ENCODE measurements at regions not wholly inside any gene's neighbourhood (a gene's known extent, or its start where the extent isn't known, plus 50 kb on each side); places are given as distances from the start of the nearest gene placed in this dataset.
A peak's percentile ranks its signal among the peaks of the same experiment; 100 is the strongest.

- no peak overlapping the region for H3K27ac ChIP-seq
- no peaks in the 10 kb centered on the region for H3K4me1 ChIP-seq
- H3K36me3 ChIP-seq = no peaks in the 10 kb centered on the region
- intact Hi-C loops (cut with DNase I) = no loop called here
- H3K9me3 ChIP-seq = no peaks in the 10 kb centered on the region
- no peaks in the 10 kb centered on the region for H3K27me3 ChIP-seq
- no peak overlapping the region for H3K4me3 ChIP-seq
- no peak for TF ChIP-seq POLR2A (IDR thresholded peaks at IDR 0.05)
- TF ChIP-seq, protein P1, sequence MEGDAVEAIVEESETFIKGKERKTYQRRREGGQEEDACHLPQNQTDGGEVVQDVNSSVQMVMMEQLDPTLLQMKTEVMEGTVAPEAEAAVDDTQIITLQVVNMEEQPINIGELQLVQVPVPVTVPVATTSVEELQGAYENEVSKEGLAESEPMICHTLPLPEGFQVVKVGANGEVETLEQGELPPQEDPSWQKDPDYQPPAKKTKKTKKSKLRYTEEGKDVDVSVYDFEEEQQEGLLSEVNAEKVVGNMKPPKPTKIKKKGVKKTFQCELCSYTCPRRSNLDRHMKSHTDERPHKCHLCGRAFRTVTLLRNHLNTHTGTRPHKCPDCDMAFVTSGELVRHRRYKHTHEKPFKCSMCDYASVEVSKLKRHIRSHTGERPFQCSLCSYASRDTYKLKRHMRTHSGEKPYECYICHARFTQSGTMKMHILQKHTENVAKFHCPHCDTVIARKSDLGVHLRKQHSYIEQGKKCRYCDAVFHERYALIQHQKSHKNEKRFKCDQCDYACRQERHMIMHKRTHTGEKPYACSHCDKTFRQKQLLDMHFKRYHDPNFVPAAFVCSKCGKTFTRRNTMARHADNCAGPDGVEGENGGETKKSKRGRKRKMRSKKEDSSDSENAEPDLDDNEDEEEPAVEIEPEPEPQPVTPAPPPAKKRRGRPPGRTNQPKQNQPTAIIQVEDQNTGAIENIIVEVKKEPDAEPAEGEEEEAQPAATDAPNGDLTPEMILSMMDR (IDR thresholded peaks at IDR 0.05) = no peak
- DNase-seq = no peak
- 8 to 19% methylated on average over 3 of the region's 3 CpGs for WGBS, 2 donors
These were observed 168.2 kb upstream of the RARB start for GRCh38 chr3:25259871-25260270.

DNA sequence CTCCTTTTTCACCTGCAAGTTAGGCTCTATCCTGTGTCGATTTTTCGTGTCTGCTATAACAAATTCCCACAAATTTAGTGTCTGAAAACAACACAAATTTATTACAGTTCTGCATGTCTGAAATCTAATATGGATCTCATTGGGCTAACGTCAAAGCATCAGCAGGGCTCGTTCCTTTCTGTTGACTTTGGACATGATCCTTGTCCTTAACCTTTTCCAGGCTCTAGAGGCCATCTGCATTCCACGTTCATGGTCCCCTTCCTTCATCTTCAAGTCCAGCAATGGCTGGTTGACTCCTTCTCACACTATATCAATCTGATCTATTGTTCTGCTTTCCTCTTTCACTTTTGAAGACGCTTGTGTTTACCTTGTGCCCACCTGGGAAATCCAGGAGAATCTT, 165.7 kb upstream of the RARB start:
- no peak overlapping the region for H3K4me3 ChIP-seq
- no peaks in the 10 kb centered on the region for H3K4me1 ChIP-seq
- H3K27ac ChIP-seq = no peak overlapping the region
- no peaks in the 10 kb centered on the region for H3K9me3 ChIP-seq
- H3K36me3 ChIP-seq = no peaks in the 10 kb centered on the region
- intact Hi-C loops (cut with DNase I) = no loop called here
- no peaks in the 10 kb centered on the region for H3K27me3 ChIP-seq
- TF ChIP-seq POLR2A (IDR thresholded peaks at IDR 0.05) = no peak
- TF ChIP-seq, protein P1 (IDR thresholded peaks at IDR 0.05) = no peak
- WGBS, 2 donors = 76 to 83% methylated on average over 6 of the region's 6 CpGs
- no peak for DNase-seq

GRCh38 chr3:25265284-25265683, 162.8 kb upstream of the RARB start:
- no peak overlapping the region for H3K27ac ChIP-seq
- H3K36me3 ChIP-seq = no peaks in the 10 kb centered on the region
- WGBS, 2 donors = 39 to 48% methylated on average over 1 of the region's 1 CpG
- no peaks in the 10 kb centered on the region for H3K4me1 ChIP-seq
- intact Hi-C loops (cut with DNase I) = no loop called here
- no peaks in the 10 kb centered on the region for H3K9me3 ChIP-seq
- no peak overlapping the region for H3K4me3 ChIP-seq
- H3K27me3 ChIP-seq = no peaks in the 10 kb centered on the region
- no peak for DNase-seq
- TF ChIP-seq POLR2A (IDR thresholded peaks at IDR 0.05) = no peak
- TF ChIP-seq, protein P1 (IDR thresholded peaks at IDR 0.05) = no peak

- TF ChIP-seq, protein P1 (IDR thresholded peaks at IDR 0.05) = no peak
- no peak for TF ChIP-seq POLR2A (IDR thresholded peaks at IDR 0.05)
- whole genome bisulfite sequencing, 2 donors = 43 to 50% methylated on average over 1 of the region's 1 CpG
- H3K27me3 ChIP-seq = no peaks in the 10 kb centered on the region
- DNase-seq = no peak
- peak overlapping the region in 1 of 4 donors; percentile 14 for H3K27ac ChIP-seq
- H3K36me3 ChIP-seq = no peaks in the 10 kb centered on the region
- intact Hi-C loops (cut with DNase I) = no loop called here
- H3K4me1 ChIP-seq = no peaks in the 10 kb centered on the region
- no peaks in the 10 kb centered on the region for H3K9me3 ChIP-seq
- H3K4me3 ChIP-seq = no peak overlapping the region
These were observed 161.4 kb upstream of the RARB start for GRCh38 chr3:25266677-25267076.

DNA sequence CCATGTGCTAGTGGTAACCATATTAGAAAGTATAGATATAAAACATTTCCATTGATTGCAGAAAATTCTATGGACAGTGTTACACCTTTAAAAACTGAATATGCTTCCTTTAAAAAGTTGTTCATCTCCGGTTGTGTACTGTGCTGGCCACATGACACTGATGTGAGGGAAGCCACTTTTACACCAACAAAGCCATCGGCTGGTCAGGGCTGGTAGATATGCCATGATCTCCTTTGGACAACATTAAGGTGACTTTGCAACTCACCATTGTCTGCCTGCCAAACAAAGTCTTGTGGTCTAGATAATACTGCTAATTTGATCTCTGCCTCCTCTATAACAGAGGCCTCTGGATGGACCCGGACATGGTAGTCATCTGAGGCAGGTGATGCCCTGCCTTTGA, 156.0 kb upstream of the RARB start:
- no peak for DNase-seq
- Histone ChIP-seq H3K27ac (no peak overlapping the region), H3K9me3 (no peaks in the 10 kb centered on the region), H3K36me3 (no peaks in the 10 kb centered on the region), H3K27me3 (no peaks in the 10 kb centered on the region), H3K4me1 (no peaks in the 10 kb centered on the region), H3K4me3 (no peak overlapping the region)
- TF ChIP-seq, protein P1 (IDR thresholded peaks at IDR 0.05) = no peak
- no peak for TF ChIP-seq POLR2A (IDR thresholded peaks at IDR 0.05)
- WGBS, 2 donors = 74 to 77% methylated on average over 3 of the region's 3 CpGs
- intact Hi-C loops (cut with DNase I) = no loop called here
